D721Med (cell line): ENCODE measurements at regions not wholly inside any gene's neighbourhood (a gene's known extent, or its start where the extent isn't known, plus 50 kb on each side); places are given as distances from the start of the nearest gene placed in this dataset.

ENCODE experiments used
- DNase-seq: peaks from one replicate; pipeline ENCODE4 v3.0.0; 2011; ENCODE audit warnings: low spot score; ENCODE audit not compliant: insufficient read length
- FAIRE-seq: peaks from 2 replicates; lab custom pipeline; 2011; peaks lifted over from hg19 to GRCh38; lab: Jason Lieb, UNC
- TF ChIP-seq, protein P1 (sequence below): IDR thresholded peaks from 2 replicates; pipeline ENCODE4 v1.5.1; 2012; ENCODE audit warnings: mild to moderate bottlenecking, control low read depth; ENCODE audit not compliant: insufficient read depth; ENCODE audit errors: missing control alignments

DNA sequence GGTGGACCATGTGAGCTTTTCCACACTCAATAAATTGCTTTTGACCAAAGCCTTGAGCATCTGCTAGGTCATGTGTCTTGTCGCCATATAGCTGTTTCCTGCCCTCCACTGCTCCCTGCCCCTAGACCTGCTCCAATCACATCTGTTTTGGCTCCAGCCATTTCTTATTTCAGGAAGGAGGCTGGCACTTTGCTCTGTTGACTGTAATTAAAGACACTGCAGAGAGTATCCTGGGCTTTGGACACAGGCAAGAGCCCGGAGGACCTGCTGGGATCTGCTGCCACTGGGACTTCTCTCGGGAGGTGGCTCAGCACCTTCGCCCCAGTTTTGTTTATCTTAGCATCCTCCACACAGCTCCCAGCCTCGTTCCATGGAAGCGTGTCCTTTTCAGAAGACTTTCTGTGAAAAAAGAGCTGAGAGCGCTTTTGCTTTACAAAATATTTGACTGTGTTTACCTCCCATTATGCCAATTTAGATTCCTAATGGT lies 153.2 kb downstream of the MED10 start:
- TF ChIP-seq, protein P1, sequence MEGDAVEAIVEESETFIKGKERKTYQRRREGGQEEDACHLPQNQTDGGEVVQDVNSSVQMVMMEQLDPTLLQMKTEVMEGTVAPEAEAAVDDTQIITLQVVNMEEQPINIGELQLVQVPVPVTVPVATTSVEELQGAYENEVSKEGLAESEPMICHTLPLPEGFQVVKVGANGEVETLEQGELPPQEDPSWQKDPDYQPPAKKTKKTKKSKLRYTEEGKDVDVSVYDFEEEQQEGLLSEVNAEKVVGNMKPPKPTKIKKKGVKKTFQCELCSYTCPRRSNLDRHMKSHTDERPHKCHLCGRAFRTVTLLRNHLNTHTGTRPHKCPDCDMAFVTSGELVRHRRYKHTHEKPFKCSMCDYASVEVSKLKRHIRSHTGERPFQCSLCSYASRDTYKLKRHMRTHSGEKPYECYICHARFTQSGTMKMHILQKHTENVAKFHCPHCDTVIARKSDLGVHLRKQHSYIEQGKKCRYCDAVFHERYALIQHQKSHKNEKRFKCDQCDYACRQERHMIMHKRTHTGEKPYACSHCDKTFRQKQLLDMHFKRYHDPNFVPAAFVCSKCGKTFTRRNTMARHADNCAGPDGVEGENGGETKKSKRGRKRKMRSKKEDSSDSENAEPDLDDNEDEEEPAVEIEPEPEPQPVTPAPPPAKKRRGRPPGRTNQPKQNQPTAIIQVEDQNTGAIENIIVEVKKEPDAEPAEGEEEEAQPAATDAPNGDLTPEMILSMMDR, result no peak
- DNase-seq (no peak), FAIRE-seq (no peak)

DNA sequence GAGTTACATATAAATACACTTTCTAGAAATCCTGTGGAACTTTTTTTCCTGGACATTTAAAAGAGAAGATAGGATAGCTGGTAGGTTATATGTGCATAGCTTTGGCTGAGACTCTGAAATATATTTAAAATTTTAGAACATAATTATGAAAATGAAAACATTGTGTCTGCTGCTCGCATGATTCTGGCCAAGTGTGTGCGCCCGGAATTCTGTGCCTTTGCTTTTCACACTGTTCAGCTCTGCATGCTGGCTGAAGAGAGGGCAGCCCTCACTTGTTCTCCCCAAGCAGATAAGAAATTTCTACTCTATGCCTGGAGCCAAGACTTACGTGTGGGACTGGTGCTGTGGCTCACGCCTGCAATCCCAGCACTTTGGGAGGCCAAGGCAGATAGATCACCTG lies 153.9 kb downstream of the MED10 start:
- DNase-seq (no peak), FAIRE-seq (no peak)
- TF ChIP-seq, protein P1, result no peak

DNA sequence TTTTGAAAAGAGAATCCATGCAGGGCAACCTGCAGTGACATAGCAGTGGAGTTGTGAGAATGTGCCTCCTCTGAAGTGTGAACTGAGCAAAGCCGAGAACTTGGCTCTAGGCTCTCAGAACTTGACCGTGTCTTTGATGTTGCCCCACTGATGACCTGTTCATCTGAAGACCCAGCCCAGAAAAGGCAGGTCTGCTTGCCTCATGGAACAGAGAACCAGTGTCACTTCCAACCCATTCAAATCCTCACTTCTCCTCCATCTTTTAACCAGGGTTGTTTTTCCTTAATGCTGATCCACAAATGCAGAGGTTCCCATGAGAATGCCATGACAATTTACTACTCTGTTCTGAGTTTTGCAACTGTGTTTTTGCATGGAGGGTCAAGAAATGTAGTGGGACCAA lies 155.4 kb downstream of the MED10 start:
- TF ChIP-seq, protein P1, result no peak
- no peak for DNase-seq
- no peak for FAIRE-seq

DNA sequence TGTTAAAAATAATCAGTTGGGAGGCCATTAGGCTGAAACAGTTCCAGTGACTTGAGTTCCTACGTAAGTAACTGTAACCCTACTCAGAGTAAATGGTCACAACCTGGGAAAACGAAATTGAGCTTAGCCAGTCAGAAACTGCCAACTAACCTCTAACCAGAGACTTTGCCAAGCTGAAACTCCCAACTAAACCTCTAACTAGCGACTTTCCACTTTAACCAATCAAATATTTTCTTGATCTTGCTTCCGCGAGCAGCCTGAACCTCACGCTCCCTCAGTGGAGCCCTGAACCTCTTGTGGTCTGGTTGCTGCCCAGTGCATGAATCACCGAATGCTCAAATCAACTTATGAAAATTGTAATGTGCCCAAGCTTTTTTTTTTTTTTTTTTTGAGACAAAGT lies 156.2 kb downstream of the MED10 start:
- no peak for DNase-seq
- FAIRE-seq, result no peak
- TF ChIP-seq, protein P1, result no peak

DNA sequence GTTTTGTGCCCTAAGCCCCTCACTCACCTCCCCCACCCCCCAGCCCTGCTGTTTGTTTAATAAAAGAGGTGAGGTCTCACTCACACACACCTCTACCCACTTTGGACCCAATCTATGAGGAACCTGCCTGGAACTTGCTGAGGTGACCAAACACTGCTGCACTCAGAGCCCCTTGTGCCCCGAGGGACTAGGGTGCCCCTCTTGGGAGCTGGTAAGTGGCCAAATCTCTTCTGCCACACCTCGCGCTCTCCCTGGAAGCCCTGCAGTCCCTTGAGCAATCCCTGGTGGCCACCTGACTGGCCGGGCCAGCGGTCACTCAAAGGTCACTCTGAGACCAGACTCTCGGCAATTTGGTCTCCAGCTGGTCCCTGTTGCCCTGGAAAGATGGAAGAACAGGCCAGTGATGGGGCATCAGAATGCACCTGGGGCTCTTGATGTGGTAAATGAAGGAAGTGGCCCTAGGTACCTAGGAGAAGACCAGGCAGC lies 157.2 kb downstream of the MED10 start:
- TF ChIP-seq, protein P1, result no peak
- no peak for FAIRE-seq
- DNase-seq, result no peak

DNA sequence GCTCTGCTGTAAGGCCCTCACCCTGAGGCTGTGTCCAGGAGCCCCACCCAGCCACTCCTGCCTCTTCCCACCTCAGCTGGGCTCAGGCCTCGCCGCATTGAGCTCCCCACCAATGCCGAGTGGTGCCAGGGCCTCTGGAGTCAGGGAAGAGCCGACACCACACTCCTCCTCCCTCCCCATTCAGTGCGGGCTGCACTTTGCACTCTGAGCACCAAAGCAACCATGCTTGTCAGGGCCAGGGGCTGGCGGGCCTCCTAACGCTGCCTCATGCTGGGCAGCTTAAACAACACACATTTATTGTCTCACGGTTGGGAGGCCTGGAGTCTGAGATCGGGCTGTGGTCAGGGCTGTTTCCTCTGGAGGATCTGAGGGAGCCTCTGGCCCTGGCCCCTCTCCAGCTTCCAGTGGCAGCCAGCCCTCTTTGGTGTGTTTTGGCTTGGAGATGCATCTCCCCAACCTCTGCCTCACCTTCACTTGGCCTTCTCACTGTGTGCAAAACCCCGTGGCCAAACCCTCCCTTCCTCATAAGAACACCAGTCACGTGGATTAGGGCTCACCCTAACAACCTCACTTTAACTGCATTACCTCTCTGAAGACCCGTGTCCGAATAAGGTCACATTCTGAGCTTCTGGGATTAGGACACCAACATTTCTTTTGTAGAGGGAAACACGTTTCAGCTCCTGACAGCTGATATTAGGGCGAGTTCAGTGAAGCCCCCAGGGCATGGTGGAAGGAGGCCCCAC lies 157.8 kb downstream of the MED10 start:
- FAIRE-seq (no peak), DNase-seq (no peak)
- TF ChIP-seq, protein P1, result no peak

DNA sequence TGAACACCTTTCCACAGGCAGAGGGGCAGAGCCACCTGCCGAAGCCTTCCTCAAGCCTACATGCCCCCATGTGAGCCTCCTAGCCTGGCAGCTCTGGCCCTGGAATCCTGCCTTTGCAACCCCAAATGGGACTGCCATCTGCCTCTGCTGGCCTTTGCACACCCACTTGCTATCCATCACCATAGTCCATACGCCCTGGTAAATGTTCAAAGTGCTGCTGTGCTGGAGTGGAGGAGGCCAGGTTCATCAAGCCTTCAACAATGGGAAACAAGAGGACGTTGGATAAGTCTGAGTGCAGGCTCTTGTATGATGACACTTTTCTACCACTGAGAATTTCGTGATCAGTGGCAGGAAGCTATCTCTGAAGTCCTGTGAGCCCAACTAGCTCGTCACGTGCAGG lies 159.8 kb downstream of the MED10 start:
- DNase-seq (no peak), FAIRE-seq (no peak)

More for the DNA sequence above, 159.8 kb downstream of the MED10 start:
- TF ChIP-seq, protein P1, result no peak
